Neural progenitor cell (in vitro differentiated cells): ENCODE measurements at regions not wholly inside any gene's neighbourhood (a gene's known extent, or its start where the extent isn't known, plus 50 kb on each side); places are given as distances from the start of the nearest gene placed in this dataset.

Experiments used
- EZH2phosphoT487 ChIP-seq: fragments of 200-600 bp; sonication (generic); IDR thresholded peaks from 2 replicates; pipeline ENCODE4 v1.6.1; 2017; ENCODE audit warnings: antibody characterized with exemption
- TF ChIP-seq, protein P1 (sequence below): fragments of 200-600 bp; sonication (generic); IDR thresholded peaks from 2 replicates; pipeline ENCODE4 v1.5.1; 2017; ENCODE audit warnings: antibody characterized with exemption, mild to moderate bottlenecking

GRCh38 chr6:72530750-72531149, 91.1 kb upstream of the KCNQ5 start:
- TF ChIP-seq, protein P1, sequence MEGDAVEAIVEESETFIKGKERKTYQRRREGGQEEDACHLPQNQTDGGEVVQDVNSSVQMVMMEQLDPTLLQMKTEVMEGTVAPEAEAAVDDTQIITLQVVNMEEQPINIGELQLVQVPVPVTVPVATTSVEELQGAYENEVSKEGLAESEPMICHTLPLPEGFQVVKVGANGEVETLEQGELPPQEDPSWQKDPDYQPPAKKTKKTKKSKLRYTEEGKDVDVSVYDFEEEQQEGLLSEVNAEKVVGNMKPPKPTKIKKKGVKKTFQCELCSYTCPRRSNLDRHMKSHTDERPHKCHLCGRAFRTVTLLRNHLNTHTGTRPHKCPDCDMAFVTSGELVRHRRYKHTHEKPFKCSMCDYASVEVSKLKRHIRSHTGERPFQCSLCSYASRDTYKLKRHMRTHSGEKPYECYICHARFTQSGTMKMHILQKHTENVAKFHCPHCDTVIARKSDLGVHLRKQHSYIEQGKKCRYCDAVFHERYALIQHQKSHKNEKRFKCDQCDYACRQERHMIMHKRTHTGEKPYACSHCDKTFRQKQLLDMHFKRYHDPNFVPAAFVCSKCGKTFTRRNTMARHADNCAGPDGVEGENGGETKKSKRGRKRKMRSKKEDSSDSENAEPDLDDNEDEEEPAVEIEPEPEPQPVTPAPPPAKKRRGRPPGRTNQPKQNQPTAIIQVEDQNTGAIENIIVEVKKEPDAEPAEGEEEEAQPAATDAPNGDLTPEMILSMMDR, result no peak
- no peak for TF ChIP-seq EZH2phosphoT487
